RWPE1 (cell line): ENCODE measurements at regions not wholly inside any gene's neighbourhood (a gene's known extent, or its start where the extent isn't known, plus 50 kb on each side); places are given as distances from the start of the nearest gene placed in this dataset.

Experiments used
- CTCF ChIA-PET: fragments of 350-600 bp; sonication (Branson Sonifier 250); formaldehyde crosslinking; extraction: SDS; loops from one replicate; lab custom pipeline; 2021; lab: Yijun Ruan, JAX
- POLR2A ChIA-PET: fragments of 400-600 bp; formaldehyde crosslinking; extraction: SDS; loops from one replicate; lab custom pipeline; 2020; ENCODE audit warnings: antibody characterized with exemption; ENCODE audit not compliant: low non-redundant PET; lab: Yijun Ruan, JAX
- DNase-seq: peaks from one replicate; pipeline ENCODE4 v3.0.0; 2012; ENCODE audit warnings: low spot score
- H3K27ac ChIP-seq: fragments of 450-650 bp; 2 replicates; pipeline ENCODE4 v1.5.1; 2017
- CTCF ChIP-seq: fragments of 450-650 bp; conservative IDR thresholded peaks from 2 replicates; pipeline ENCODE4 v1.5.1; 2017; ENCODE audit warnings: low read depth, mild to moderate bottlenecking

- peak overlapping the region; percentile 3; the same call in 1 of the 2 replicates for H3K27ac ChIP-seq
- CTCF ChIA-PET = no interaction called here
- TF ChIP-seq CTCF = no peak
- POLR2A ChIA-PET = no interaction called here
- peak; percentile 20 for DNase-seq
Observed at GRCh38 chr2:240325016-240326007, 110.2 kb upstream of the GPC1 start.

GRCh38 chr2:240326246-240326645 is 109.2 kb upstream of the GPC1 start:
- TF ChIP-seq CTCF = no peak
- ChIA-PET CTCF (no interaction called here), POLR2A (no interaction called here)
- peak overlapping the region; percentile 3; the same call in 1 of the 2 replicates for H3K27ac ChIP-seq
- peak; percentile 33 for DNase-seq

- no peak for DNase-seq
- ChIA-PET POLR2A (no interaction called here), CTCF (no interaction called here)
- no peak for TF ChIP-seq CTCF
- H3K27ac ChIP-seq = no peak overlapping the region
Observed at GRCh38 chr2:240326886-240327285, 108.6 kb upstream of the GPC1 start.

GRCh38 chr2:240327566-240327965 is 107.9 kb upstream of the GPC1 start:
- DNase-seq = no peak
- POLR2A ChIA-PET = no interaction called here
- no peak for TF ChIP-seq CTCF
- CTCF ChIA-PET = no interaction called here
- no peak overlapping the region for H3K27ac ChIP-seq

GRCh38 chr2:240328526-240328925 is 106.9 kb upstream of the GPC1 start:
- ChIA-PET CTCF (no interaction called here), POLR2A (no interaction called here)
- DNase-seq = no peak
- no peak overlapping the region for H3K27ac ChIP-seq
- no peak for TF ChIP-seq CTCF

GRCh38 chr2:240329116-240329665 is 106.3 kb upstream of the GPC1 start:
- H3K27ac ChIP-seq = no peak overlapping the region
- ChIA-PET POLR2A (no interaction called here), CTCF (no interaction called here)
- no peak for TF ChIP-seq CTCF
- no peak for DNase-seq
